Mesenchymal stem cell (in vitro differentiated cells and primary cell): ENCODE measurements at regions not wholly inside any gene's neighbourhood (a gene's known extent, or its start where the extent isn't known, plus 50 kb on each side); places are given as distances from the start of the nearest gene placed in this dataset.
"Not testable (repeated sequence)": the region's sequence is repeated elsewhere in the genome, so short reads cannot be mapped to it uniquely, and the experiment has no call there.

Experiments
- DNase-seq: peaks from one replicate; pipeline ENCODE4 v3.0.0-alpha.2; 2013
- H2AFZ ChIP-seq: one replicate; pipeline ENCODE4 v1.6.1; 2013; ENCODE audit warnings: low read depth, mild to moderate bottlenecking, control low read depth, inconsistent platforms, low read length, moderate library complexity
- H2AK5ac ChIP-seq: 2 replicates; pipeline ENCODE4 v1.6.1; 2013; ENCODE audit warnings: low read length, moderate library complexity, mild to moderate bottlenecking, inconsistent platforms; ENCODE audit not compliant: severe bottlenecking
- H2BK120ac ChIP-seq: one replicate; pipeline ENCODE4 v1.6.1; 2013; ENCODE audit warnings: low read depth, mild to moderate bottlenecking, inconsistent platforms, low read length, moderate library complexity
- H2BK12ac ChIP-seq, 2 experiments: one replicate each; pipeline ENCODE4 v1.6.1; 2013; ENCODE audit warnings: inconsistent platforms in 2 of 2, low read length in 2 of 2, mild to moderate bottlenecking in 2 of 2, moderate library complexity in 2 of 2, control low read depth in 1 of 2
- H2BK15ac ChIP-seq: one replicate; pipeline ENCODE4 v1.6.1; 2013; ENCODE audit warnings: mild to moderate bottlenecking, low read depth, inconsistent platforms; ENCODE audit not compliant: poor library complexity, severe bottlenecking
- H2BK5ac ChIP-seq: 2 replicates; pipeline ENCODE4 v1.6.1; 2013; ENCODE audit warnings: low read depth, mild to moderate bottlenecking, low read length, control low read depth, inconsistent platforms; ENCODE audit not compliant: poor library complexity, severe bottlenecking
- H3K14ac ChIP-seq, 2 experiments: one replicate each; pipeline ENCODE4 v1.6.1; 2013; ENCODE audit warnings: inconsistent platforms in 2 of 2, low read length in 2 of 2, control low read depth in 1 of 2, mild to moderate bottlenecking in 1 of 2, moderate library complexity in 1 of 2
- H3K18ac ChIP-seq, 2 experiments: one replicate each; pipeline ENCODE4 v1.6.1; 2013; ENCODE audit warnings: inconsistent platforms in 2 of 2, low read length in 2 of 2, control low read depth in 1 of 2, low read depth in 1 of 2, mild to moderate bottlenecking in 1 of 2
- H3K23ac ChIP-seq, 2 experiments: one replicate each; pipeline ENCODE4 v1.6.1; 2013; ENCODE audit warnings: inconsistent platforms in 2 of 2, low read length in 2 of 2, mild to moderate bottlenecking in 2 of 2, moderate library complexity in 2 of 2, control low read depth in 1 of 2
- H3K27ac ChIP-seq: 2 replicates; pipeline ENCODE4 v1.5.1; 2013; ENCODE audit warnings: mild to moderate bottlenecking, moderate library complexity, low read length, control low read depth, inconsistent platforms; ENCODE audit not compliant: poor library complexity, severe bottlenecking
- H3K27me3 ChIP-seq, 2 experiments: 2 replicates each; pipeline versions ENCODE4 v1.6.1 to v1.7.0; 2013; ENCODE audit warnings: low read length in 2 of 2, mild to moderate bottlenecking in 2 of 2, moderate library complexity in 2 of 2, control low read depth in 1 of 2, inconsistent platforms in 1 of 2; ENCODE audit not compliant: control insufficient read depth in 1 of 2, insufficient read depth in 1 of 2
- H3K36me3 ChIP-seq, 2 experiments: 2 replicates each; pipeline versions ENCODE4 v1.6.1 to v1.7.0; 2013; ENCODE audit warnings: low read length in 2 of 2, control low read depth in 1 of 2, inconsistent platforms in 1 of 2, low read depth in 1 of 2, mild to moderate bottlenecking in 1 of 2; ENCODE audit not compliant: insufficient read depth in 2 of 2, control insufficient read depth in 1 of 2
- H3K4ac ChIP-seq, 2 experiments: one replicate each; pipeline ENCODE4 v1.6.1; 2013; ENCODE audit warnings: inconsistent platforms in 2 of 2, low read length in 2 of 2, mild to moderate bottlenecking in 2 of 2, moderate library complexity in 2 of 2, control low read depth in 1 of 2, low read depth in 1 of 2
- H3K4me1 ChIP-seq: 2 replicates; pipeline ENCODE4 v1.6.1; 2013; ENCODE audit warnings: low read depth, low read length, control low read depth; ENCODE audit not compliant: control insufficient read depth, insufficient read depth
- H3K4me2 ChIP-seq: 2 replicates; pipeline ENCODE4 v1.6.1; 2013; ENCODE audit warnings: low read length, mild to moderate bottlenecking, inconsistent platforms; ENCODE audit not compliant: poor library complexity, severe bottlenecking
- H3K4me3 ChIP-seq, 2 experiments: 2 replicates each; pipeline versions ENCODE4 v1.5.1 to v1.7.0; 2013; ENCODE audit warnings: low read length in 2 of 2, mild to moderate bottlenecking in 2 of 2, control low read depth in 1 of 2, low read depth in 1 of 2; ENCODE audit not compliant: insufficient read depth in 1 of 2
- H3K79me1 ChIP-seq: replicated peaks from 2 replicates; pipeline ENCODE4 v1.6.1; 2013; ENCODE audit warnings: mild to moderate bottlenecking, control low read depth, low read length, inconsistent platforms; ENCODE audit not compliant: poor library complexity, severe bottlenecking
- H3K9ac ChIP-seq: 2 replicates; pipeline ENCODE4 v1.7.0; 2013; ENCODE audit warnings: mild to moderate bottlenecking, low read length, moderate library complexity
- H3K9me3 ChIP-seq: 2 replicates; pipeline ENCODE4 v1.7.0; 2013; ENCODE audit warnings: mild to moderate bottlenecking, low read length; ENCODE audit not compliant: control insufficient read depth
- H4K8ac ChIP-seq: one replicate; pipeline ENCODE4 v1.6.1; 2013; ENCODE audit warnings: inconsistent platforms, mild to moderate bottlenecking, low read length, moderate library complexity
- H4K91ac ChIP-seq: one replicate; pipeline ENCODE4 v1.6.1; 2013; ENCODE audit warnings: mild to moderate bottlenecking, low read length, inconsistent platforms
- WGBS: methylation state at CpG from one replicate; pipeline ENCODE4 v1.1.7; 2013; ENCODE audit warnings: mixed read lengths; 5-methylcytosine and 5-hydroxymethylcytosine counted together

- not testable (repeated sequence) for H3K27ac ChIP-seq, H3K27me3 ChIP-seq, H3K4me1 ChIP-seq, H3K18ac ChIP-seq, H3K4me3 ChIP-seq, H3K4ac ChIP-seq, H3K36me3 ChIP-seq, H2AK5ac ChIP-seq, H3K23ac ChIP-seq, H4K91ac ChIP-seq, H3K9ac ChIP-seq, H2BK15ac ChIP-seq, H3K14ac ChIP-seq, H2BK12ac ChIP-seq, H3K4me2 ChIP-seq, H3K9me3 ChIP-seq, H3K79me1 ChIP-seq, H2BK120ac ChIP-seq, DNase-seq, H4K8ac ChIP-seq, H2AFZ ChIP-seq, H2BK5ac ChIP-seq
- WGBS = 77% methylated on average over 5 of the region's 5 CpGs
Observed at GRCh38 chr9:62810811-62811315, 1621.0 kb downstream of the SPATA31A7 start.

GRCh38 chr9:62815436-62815835 lies 1625.6 kb downstream of the SPATA31A7 start:
- not testable (repeated sequence) for H2AK5ac ChIP-seq, H3K4ac ChIP-seq, DNase-seq, H3K18ac ChIP-seq, H3K36me3 ChIP-seq, H2BK5ac ChIP-seq, H4K8ac ChIP-seq, H3K23ac ChIP-seq, H3K14ac ChIP-seq, H3K4me2 ChIP-seq, H2BK120ac ChIP-seq, H3K9me3 ChIP-seq, H3K27ac ChIP-seq, H3K4me3 ChIP-seq, H3K27me3 ChIP-seq, H2AFZ ChIP-seq, H2BK15ac ChIP-seq, H4K91ac ChIP-seq, H2BK12ac ChIP-seq, H3K4me1 ChIP-seq, H3K79me1 ChIP-seq, H3K9ac ChIP-seq
- WGBS = no CpG with 5 or more reads among the region's 1 CpG

- not testable (repeated sequence) for H3K9ac ChIP-seq, H2BK12ac ChIP-seq, H3K18ac ChIP-seq, H3K79me1 ChIP-seq, DNase-seq, H3K4ac ChIP-seq, H3K4me2 ChIP-seq, H4K8ac ChIP-seq, H2BK120ac ChIP-seq, H3K14ac ChIP-seq, H3K4me1 ChIP-seq, H2BK15ac ChIP-seq, H3K27ac ChIP-seq, H3K36me3 ChIP-seq, H2AK5ac ChIP-seq, H4K91ac ChIP-seq, H3K9me3 ChIP-seq, H2BK5ac ChIP-seq, H2AFZ ChIP-seq, H3K4me3 ChIP-seq, H3K23ac ChIP-seq, H3K27me3 ChIP-seq
Observed at GRCh38 chr9:62816331-62816730, 1626.5 kb downstream of the SPATA31A7 start.

GRCh38 chr9:62817214-62817613 lies 1627.4 kb downstream of the SPATA31A7 start:
- H3K14ac ChIP-seq, H3K9ac ChIP-seq, H3K27me3 ChIP-seq, DNase-seq, H3K4me3 ChIP-seq, H4K91ac ChIP-seq, H3K27ac ChIP-seq, H3K23ac ChIP-seq, H2BK120ac ChIP-seq, H3K79me1 ChIP-seq, H2BK15ac ChIP-seq, H2AFZ ChIP-seq, H3K4me1 ChIP-seq, H2AK5ac ChIP-seq, H3K4ac ChIP-seq, H3K9me3 ChIP-seq, H3K4me2 ChIP-seq, H3K18ac ChIP-seq, H3K36me3 ChIP-seq, H2BK12ac ChIP-seq, H4K8ac ChIP-seq, H2BK5ac ChIP-seq: not testable (repeated sequence)
- no CpG with 5 or more reads among the region's 3 CpGs for WGBS
